ENCODE measurements at regions not wholly inside any gene's neighbourhood (a gene's known extent, or its start where the extent isn't known, plus 50 kb on each side); places are given as distances from the start of the nearest gene placed in this dataset.

GRCh38 chr5:23675456-23675855 is 168.0 kb downstream of the PRDM9 start:
- no peaks in the 10 kb centered on the region for H3K9me3 ChIP-seq
- no peak overlapping the region for H3K4me2 ChIP-seq
- DNase-seq (ENCODE audit: low read depth in 1 of 2, low spot score in 1 of 2) (no peak), ATAC-seq (no peak), FAIRE-seq (no peak)
- no peak for TF ChIP-seq BCL3 (IDR thresholded peaks at IDR 0.05)
- TF ChIP-seq SREBF2 (IDR thresholded peaks at IDR 0.05), result no peak
- TF ChIP-seq ZSCAN20 (CRISPR knock-in tag; IDR thresholded peaks at IDR 0.05), result no peak
- TF ChIP-seq CEBPB (IDR thresholded peaks at IDR 0.05), result no peak
- no peak for TF ChIP-seq USF2 (IDR thresholded peaks at IDR 0.05)
- no peak for TF ChIP-seq RCOR1 (IDR thresholded peaks at IDR 0.05; ENCODE audit: low read depth, low read length)
- TF ChIP-seq ZFP36 (IDR thresholded peaks at IDR 0.05; ENCODE audit: borderline replicate concordance, partially characterized antibody), result no peak
- TF ChIP-seq ELK1 (IDR thresholded peaks at IDR 0.05; ENCODE audit: low read depth, low read length), result no peak
- TF ChIP-seq MAX (IDR thresholded peaks at IDR 0.05), result no peak
- TF ChIP-seq PHF8 (IDR thresholded peaks at IDR 0.05; ENCODE audit: borderline replicate concordance, low read depth), result no peak
- no peak for TF ChIP-seq HOXB13 (CRISPR knock-in tag; IDR thresholded peaks at IDR 0.05; ENCODE audit: low read depth)
- no peak for TF ChIP-seq ZC3H11A (IDR thresholded peaks at IDR 0.05)
- TF ChIP-seq EHMT2 (IDR thresholded peaks at IDR 0.05; ENCODE audit: low read depth), result no peak
- TF ChIP-seq MAZ (IDR thresholded peaks at IDR 0.05; ENCODE audit: borderline replicate concordance, low read depth, low read length), result no peak
- no peak for TF ChIP-seq FOXS1 (CRISPR knock-in tag; IDR thresholded peaks at IDR 0.05)
- no peak for TF ChIP-seq GATA3 (IDR thresholded peaks at IDR 0.05; ENCODE audit: borderline replicate concordance)
- no peak for TF ChIP-seq RFX5 (IDR thresholded peaks at IDR 0.05)
- TF ChIP-seq RARB (CRISPR knock-in tag; IDR thresholded peaks at IDR 0.05), result no peak
- no peak for TF ChIP-seq FOSB (CRISPR knock-in tag; IDR thresholded peaks at IDR 0.05)
- TF ChIP-seq JUNB (IDR thresholded peaks at IDR 0.05), result no peak
- no peak overlapping the region for H3K4me3 ChIP-seq
- no peaks in the 10 kb centered on the region for H3K4me1 ChIP-seq
- CTCF ChIA-PET, result no interaction called here
- H3K27ac ChIP-seq, result no peak overlapping the region
- WGBS (ENCODE audit: missing lambda C conversion rate), result 25% methylated on average over 1 of the region's 1 CpG
- POLR2A ChIA-PET, result no interaction called here

- POLR2A ChIA-PET, result no interaction called here
- WGBS (ENCODE audit: missing lambda C conversion rate), result 0% methylated on average over 1 of the region's 1 CpG
- no peak for DNase-seq (ENCODE audit: low read depth in 1 of 2, low spot score in 1 of 2)
- H3K9me3 ChIP-seq, result no peaks in the 10 kb centered on the region
- H3K4me3 ChIP-seq, result no peak overlapping the region
- no peak for FAIRE-seq
- no peaks in the 10 kb centered on the region for H3K4me1 ChIP-seq
- no peak for ATAC-seq
- CTCF ChIA-PET, result no interaction called here
- TF ChIP-seq JUNB (IDR thresholded peaks at IDR 0.05) (no peak), ZSCAN20 (CRISPR knock-in tag; IDR thresholded peaks at IDR 0.05) (no peak), RNF2 (IDR thresholded peaks at IDR 0.05; ENCODE audit: borderline replicate concordance, low read depth) (no peak), CBX2 (IDR thresholded peaks at IDR 0.05; ENCODE audit: borderline replicate concordance, low read depth) (no peak), HOXB13 (CRISPR knock-in tag; IDR thresholded peaks at IDR 0.05; ENCODE audit: low read depth) (no peak), MAFK (IDR thresholded peaks at IDR 0.05; ENCODE audit: partially characterized antibody) (no peak), ZFP36 (IDR thresholded peaks at IDR 0.05; ENCODE audit: borderline replicate concordance, partially characterized antibody) (no peak), RAD21 (conservative IDR thresholded peaks at IDR 0.05 in 1 of 2, IDR thresholded peaks at IDR 0.05 in 1 of 2) (no peak), TP53 (CRISPR knock-in tag; IDR thresholded peaks at IDR 0.05) (no peak), ELK1 (IDR thresholded peaks at IDR 0.05; ENCODE audit: low read depth, low read length) (no peak), CEBPB (IDR thresholded peaks at IDR 0.05) (no peak), MYC (IDR thresholded peaks at IDR 0.05; ENCODE audit: borderline replicate concordance, low read length) (no peak), ESRRA (IDR thresholded peaks at IDR 0.05; ENCODE audit: borderline replicate concordance, low read length) (no peak), RFX5 (IDR thresholded peaks at IDR 0.05) (no peak), KDM5A (IDR thresholded peaks at IDR 0.05) (no peak), ATOH8 (CRISPR knock-in tag; IDR thresholded peaks at IDR 0.05; ENCODE audit: low read depth) (no peak), HDAC2 (IDR thresholded peaks at IDR 0.05) (no peak), PHF8 (IDR thresholded peaks at IDR 0.05; ENCODE audit: borderline replicate concordance, low read depth) (no peak)
- H3K4me2 ChIP-seq, result no peak overlapping the region
- H3K27ac ChIP-seq, result no peak overlapping the region
These were observed 170.6 kb downstream of the PRDM9 start for GRCh38 chr5:23677996-23678395.
